ENCODE measurements at regions not wholly inside any gene's neighbourhood (a gene's known extent, or its start where the extent isn't known, plus 50 kb on each side); places are given as distances from the start of the nearest gene placed in this dataset.
A peak's percentile ranks its signal among the peaks of the same experiment; 100 is the strongest.

GRCh38 chr1:109822749-109823542, 59.2 kb upstream of the EPS8L3 start:
- Histone ChIP-seq H3K36me3 (no peaks in the 10 kb centered on the region), H3K9ac (peak overlapping the region in 3 of 11 experiments; percentile 12 to 31 (median 16); a peak in 3 of 22 replicates), H3K27me3 (no peaks in the 10 kb centered on the region), H3K9me3 (replicated peaks in 1 of 11) (no peaks in the 10 kb centered on the region), H4K20me1 (no peaks in the 10 kb centered on the region), H3K4me1 (peaks cover 54 to 100% (median 96%) of the 10 kb centered on the region in 10 experiments), H3K4me3 (no peak overlapping the region), H3K4me2 (peak overlapping the region in 7 of 11 experiments; percentile 84 to 93 (median 88); a peak in 14 of 22 replicates), H3K27ac (peak overlapping the region in 10 of 11 experiments; percentile 90 to 100 (median 98); a peak in 21 of 22 replicates)
- TF ChIP-seq Cebpa-rat (IDR thresholded peaks at IDR 0.05), result no peak

- TF ChIP-seq Cebpa-rat (IDR thresholded peaks at IDR 0.05), result no peak
- peaks cover 62 to 100% (median 97%) of the 10 kb centered on the region in 10 experiments for H3K4me1 ChIP-seq
Observed at GRCh38 chr1:109821831-109822745, 58.4 kb upstream of the EPS8L3 start.

GRCh38 chr1:109821221-109821669, 57.5 kb upstream of the EPS8L3 start:
- H3K4me1 ChIP-seq, result peaks cover 63 to 100% (median 96%) of the 10 kb centered on the region in 10 experiments
- H3K27me3 ChIP-seq, result no peaks in the 10 kb centered on the region; a peak in 1 of 22 replicates
- no peaks in the 10 kb centered on the region for H4K20me1 ChIP-seq
- no peak for TF ChIP-seq Cebpa-rat (IDR thresholded peaks at IDR 0.05)
- H3K27ac ChIP-seq, result peak overlapping the region; percentile 56 to 100 (median 98); a peak in 21 of 22 replicates
- H3K4me2 ChIP-seq, result peak overlapping the region; percentile 60 to 93 (median 87)
- peak overlapping the region; percentile 8 to 88 (median 67); a peak in 21 of 22 replicates for H3K9ac ChIP-seq
- H3K9me3 ChIP-seq (replicated peaks in 1 of 11), result no peaks in the 10 kb centered on the region
- no peak overlapping the region for H3K4me3 ChIP-seq
- no peaks in the 10 kb centered on the region for H3K36me3 ChIP-seq

More at GRCh38 chr1:109821831-109822745, 58.4 kb upstream of the EPS8L3 start:
- H3K27ac ChIP-seq, result peak overlapping the region; percentile 56 to 100 (median 98); a peak in 21 of 22 replicates
- H3K9me3 ChIP-seq (replicated peaks in 1 of 11), result no peaks in the 10 kb centered on the region
- H3K4me3 ChIP-seq, result no peak overlapping the region
- no peaks in the 10 kb centered on the region for H3K36me3 ChIP-seq
- no peaks in the 10 kb centered on the region for H4K20me1 ChIP-seq
- peak overlapping the region; percentile 60 to 93 (median 87) for H3K4me2 ChIP-seq
- H3K9ac ChIP-seq, result peak overlapping the region; percentile 8 to 88 (median 67); a peak in 21 of 22 replicates
- no peaks in the 10 kb centered on the region; a peak in 1 of 22 replicates for H3K27me3 ChIP-seq

GRCh38 chr1:109819906-109820305, 56.2 kb upstream of the EPS8L3 start:
- Histone ChIP-seq H3K4me2 (peak overlapping the region; percentile 76 to 93 (median 87)), H3K36me3 (no peaks in the 10 kb centered on the region), H3K27me3 (no peaks in the 10 kb centered on the region; a peak in 1 of 22 replicates), H3K9me3 (replicated peaks in 1 of 11) (peaks cover 0 to 8% (median 0%) of the 10 kb centered on the region in 11 experiments; a peak in 6 of 22 replicates), H3K27ac (peak overlapping the region in 10 of 11 experiments; percentile 90 to 100 (median 98); a peak in 20 of 22 replicates), H3K4me1 (peaks cover 69 to 100% (median 98%) of the 10 kb centered on the region in 10 experiments), H4K20me1 (no peaks in the 10 kb centered on the region), H3K4me3 (no peak overlapping the region; a peak in 1 of 20 replicates), H3K9ac (peak overlapping the region in 10 of 11 experiments; percentile 53 to 94 (median 86); a peak in 19 of 22 replicates)
- no peak for TF ChIP-seq Cebpa-rat (IDR thresholded peaks at IDR 0.05)

GRCh38 chr1:109818988-109819764, 55.5 kb upstream of the EPS8L3 start:
- H3K4me3 ChIP-seq, result no peak overlapping the region
- H3K4me1 ChIP-seq, result peaks cover 76 to 100% (median 98%) of the 10 kb centered on the region in 10 experiments
- no peaks in the 10 kb centered on the region for H4K20me1 ChIP-seq
- no peak for TF ChIP-seq Cebpa-rat (IDR thresholded peaks at IDR 0.05)
- H3K36me3 ChIP-seq, result no peaks in the 10 kb centered on the region
- peak overlapping the region; percentile 76 to 93 (median 87) for H3K4me2 ChIP-seq
- H3K27me3 ChIP-seq, result no peaks in the 10 kb centered on the region; a peak in 1 of 22 replicates
- peak overlapping the region in 10 of 11 experiments; percentile 69 to 94 (median 88); a peak in 20 of 22 replicates for H3K9ac ChIP-seq
- H3K27ac ChIP-seq, result peak overlapping the region in 10 of 11 experiments; percentile 90 to 100 (median 98); a peak in 21 of 22 replicates
- peaks cover 0 to 8% (median 0%) of the 10 kb centered on the region in 11 experiments; a peak in 6 of 22 replicates for H3K9me3 ChIP-seq (replicated peaks in 1 of 11)

- Histone ChIP-seq H3K27me3 (no peaks in the 10 kb centered on the region; a peak in 1 of 22 replicates), H3K27ac (peak overlapping the region; percentile 42 to 100 (median 98); a peak in 21 of 22 replicates), H4K20me1 (no peaks in the 10 kb centered on the region), H3K4me2 (peak overlapping the region; percentile 76 to 93 (median 87)), H3K9me3 (replicated peaks in 1 of 11) (peaks cover 0 to 8% (median 0%) of the 10 kb centered on the region in 11 experiments; a peak in 6 of 22 replicates), H3K36me3 (no peaks in the 10 kb centered on the region), H3K4me3 (no peak overlapping the region; a peak in 2 of 20 replicates), H3K4me1 (peaks cover 83 to 100% (median 98%) of the 10 kb centered on the region in 10 experiments), H3K9ac (peak overlapping the region in 10 of 11 experiments; percentile 69 to 94 (median 88); a peak in 20 of 22 replicates)
- no peak for TF ChIP-seq Cebpa-rat (IDR thresholded peaks at IDR 0.05)
Observed at GRCh38 chr1:109818271-109818987, 54.7 kb upstream of the EPS8L3 start.

GRCh38 chr1:109817881-109818270, 54.2 kb upstream of the EPS8L3 start:
- peaks cover 89 to 100% (median 98%) of the 10 kb centered on the region in 10 experiments for H3K4me1 ChIP-seq
- H3K36me3 ChIP-seq, result no peaks in the 10 kb centered on the region
- no peaks in the 10 kb centered on the region; a peak in 1 of 22 replicates for H3K27me3 ChIP-seq
- H3K27ac ChIP-seq, result peak overlapping the region; percentile 42 to 100 (median 98); a peak in 21 of 22 replicates
- TF ChIP-seq Cebpa-rat (IDR thresholded peaks at IDR 0.05), result no peak
- no peak overlapping the region; a peak in 2 of 20 replicates for H3K4me3 ChIP-seq
- peaks cover 0 to 8% (median 0%) of the 10 kb centered on the region in 11 experiments; a peak in 6 of 22 replicates for H3K9me3 ChIP-seq (replicated peaks in 1 of 11)
- H3K9ac ChIP-seq, result peak overlapping the region; percentile 42 to 94 (median 88); a peak in 20 of 22 replicates
- H3K4me2 ChIP-seq, result peak overlapping the region; percentile 76 to 93 (median 87)
- no peaks in the 10 kb centered on the region for H4K20me1 ChIP-seq
